Mesothelial cell of epicardium (in vitro differentiated cells): ENCODE measurements at regions not wholly inside any gene's neighbourhood (a gene's known extent, or its start where the extent isn't known, plus 50 kb on each side); places are given as distances from the start of the nearest gene placed in this dataset.

ENCODE experiments used
- DNase-seq, 2 experiments: peaks; one replicate each; pipeline ENCODE4 v3.0.0; 2021; ENCODE audit warnings: low spot score in 2 of 2; ENCODE audit not compliant: unreplicated experiment in 2 of 2
- H3K27ac Mint-ChIP-seq: 2 replicates; pipeline ENCODE4 v1.8.0; 2021; ENCODE audit warnings: mixed read lengths
- H3K27me3 Mint-ChIP-seq: 2 replicates; pipeline ENCODE4 v1.8.0; 2021; ENCODE audit warnings: low read depth, mixed read lengths
- H3K36me3 Mint-ChIP-seq: 2 replicates; pipeline ENCODE4 v1.8.0; 2021; ENCODE audit warnings: mixed read lengths
- H3K4me1 Mint-ChIP-seq: 2 replicates; pipeline ENCODE4 v1.8.0; 2021; ENCODE audit warnings: mixed read lengths
- H3K4me3 Mint-ChIP-seq: 2 replicates; pipeline ENCODE4 v1.8.0; 2021; ENCODE audit warnings: mild to moderate bottlenecking, moderate library complexity, mixed read lengths
- H3K9me3 Mint-ChIP-seq: 2 replicates; pipeline ENCODE4 v1.8.0; 2021; ENCODE audit warnings: mixed read lengths
- CTCF ChIP-seq: fragments of 200-600 bp; sonication (generic); IDR thresholded peaks from one replicate; pipeline ENCODE4 v1.5.0; 2021; ENCODE audit warnings: antibody characterized with exemption; ENCODE audit not compliant: unreplicated experiment

DNA sequence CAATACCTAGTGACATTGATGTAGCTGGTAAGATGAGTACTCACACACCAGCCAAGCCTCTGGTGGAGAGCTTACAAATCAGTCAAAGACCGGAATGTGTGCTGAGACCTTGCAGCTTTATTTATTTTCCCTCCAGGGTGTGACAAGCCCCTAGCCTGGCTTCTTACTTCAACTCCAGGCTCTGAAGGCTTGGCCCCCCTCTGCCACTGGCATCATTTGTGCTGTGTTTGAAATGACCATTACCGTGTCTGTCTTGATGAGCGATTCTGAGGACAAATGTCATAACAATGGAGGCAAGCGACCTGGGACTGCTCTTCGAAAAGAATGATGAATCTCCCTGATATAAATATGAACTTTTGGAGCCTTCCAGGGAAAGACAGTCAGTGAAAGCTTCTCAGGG, 749.9 kb upstream of the HS6ST1 start:
- Mint-ChIP-seq H3K9me3 (no peaks in the 10 kb centered on the region), H3K27me3 (no peaks in the 10 kb centered on the region), H3K4me1 (peaks cover 48% of the 10 kb centered on the region), H3K27ac (no peak overlapping the region), H3K36me3 (no peaks in the 10 kb centered on the region), H3K4me3 (no peak overlapping the region)
- DNase-seq, result no peak
- no peak for TF ChIP-seq CTCF

GRCh38 chr2:129069875-129070594, 751.4 kb upstream of the HS6ST1 start:
- Mint-ChIP-seq H3K4me3 (no peak overlapping the region), H3K36me3 (no peaks in the 10 kb centered on the region), H3K9me3 (no peaks in the 10 kb centered on the region), H3K27ac (no peak overlapping the region), H3K27me3 (no peaks in the 10 kb centered on the region), H3K4me1 (peaks cover 52% of the 10 kb centered on the region)
- DNase-seq, result no peak
- no peak for TF ChIP-seq CTCF

DNA sequence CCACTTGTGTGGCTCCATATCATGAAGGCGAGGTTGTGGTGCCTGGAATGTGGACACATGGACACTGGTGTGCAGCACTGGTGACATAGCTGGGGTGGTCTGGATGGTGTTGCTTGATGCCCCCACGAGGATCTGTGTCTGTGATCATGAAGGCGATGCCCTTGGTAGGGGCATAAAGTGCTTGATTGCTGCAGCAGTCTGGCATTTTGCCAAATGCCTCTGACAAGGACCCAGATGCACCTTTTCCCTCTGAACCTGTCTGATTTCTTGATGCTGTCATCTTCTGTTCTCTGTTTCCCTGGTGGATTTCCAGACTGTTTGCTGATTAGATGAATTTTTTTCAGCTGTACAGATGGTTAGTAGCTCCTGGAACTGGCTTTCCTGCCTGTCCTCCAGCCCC, 752.0 kb upstream of the HS6ST1 start:
- H3K9me3 Mint-ChIP-seq, result no peaks in the 10 kb centered on the region
- H3K36me3 Mint-ChIP-seq, result no peaks in the 10 kb centered on the region
- H3K27ac Mint-ChIP-seq, result no peak overlapping the region
- H3K4me1 Mint-ChIP-seq, result peaks cover 55% of the 10 kb centered on the region
- H3K27me3 Mint-ChIP-seq, result no peaks in the 10 kb centered on the region
- TF ChIP-seq CTCF, result no peak
- DNase-seq, result no peak
- H3K4me3 Mint-ChIP-seq, result no peak overlapping the region

- H3K9me3 Mint-ChIP-seq, result no peaks in the 10 kb centered on the region
- no peaks in the 10 kb centered on the region for H3K27me3 Mint-ChIP-seq
- TF ChIP-seq CTCF, result no peak
- DNase-seq, result no peak
- no peaks in the 10 kb centered on the region for H3K36me3 Mint-ChIP-seq
- H3K27ac Mint-ChIP-seq, result no peak overlapping the region
- no peak overlapping the region for H3K4me3 Mint-ChIP-seq
- H3K4me1 Mint-ChIP-seq, result peaks cover 61% of the 10 kb centered on the region
Measured at GRCh38 chr2:129071531-129071930, 752.9 kb upstream of the HS6ST1 start.

DNA sequence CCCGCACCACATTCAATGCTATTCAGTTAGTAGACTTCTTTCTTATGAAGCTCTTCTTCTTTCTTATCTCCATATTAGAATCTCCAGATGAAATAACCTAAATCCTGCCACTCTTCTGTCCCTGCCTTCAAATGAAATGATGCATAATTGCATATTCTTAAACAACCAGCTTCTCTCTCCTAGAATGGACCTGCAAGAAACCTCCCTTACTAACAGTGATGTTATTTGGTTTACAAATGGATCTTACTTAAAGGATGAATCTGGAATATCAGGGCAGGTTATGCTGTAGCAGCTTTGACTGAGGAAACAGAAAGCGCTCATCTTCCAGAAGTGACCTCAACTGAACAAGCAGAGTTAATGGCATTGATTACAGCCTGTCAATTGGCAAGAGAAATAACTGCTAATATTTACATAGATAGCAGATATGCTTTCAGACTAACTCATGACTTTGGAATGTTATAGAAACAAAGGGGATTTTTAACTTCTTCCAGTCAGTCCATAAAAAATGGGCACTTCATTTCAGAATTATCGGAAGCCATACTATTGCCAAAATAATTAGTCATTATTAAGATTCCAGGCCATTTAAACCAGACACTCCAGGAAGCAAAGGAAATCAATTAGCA, 755.7 kb upstream of the HS6ST1 start:
- H3K4me1 Mint-ChIP-seq, result peaks cover 48% of the 10 kb centered on the region
- H3K36me3 Mint-ChIP-seq, result no peaks in the 10 kb centered on the region
- H3K27me3 Mint-ChIP-seq, result no peaks in the 10 kb centered on the region
- no peak overlapping the region for H3K4me3 Mint-ChIP-seq
- DNase-seq, result no peak
- peak overlapping the region; percentile 31 for H3K27ac Mint-ChIP-seq
- no peak for TF ChIP-seq CTCF
- no peaks in the 10 kb centered on the region for H3K9me3 Mint-ChIP-seq
